C4-2B (cell line): ENCODE measurements at regions not wholly inside any gene's neighbourhood (a gene's known extent, or its start where the extent isn't known, plus 50 kb on each side); places are given as distances from the start of the nearest gene placed in this dataset.

Experiments
- H3K27ac ChIP-seq: fragments of 450-650 bp; 2 replicates; pipeline ENCODE4 v1.5.1; 2017
- ZFX ChIP-seq: fragments of 450-650 bp; IDR thresholded peaks from 2 replicates; pipeline ENCODE4 v1.6.1; 2017
- TF ChIP-seq, protein P1 (sequence below): fragments of 450-650 bp; conservative IDR thresholded peaks from 2 replicates; pipeline ENCODE4 v1.5.1; 2017; ENCODE audit warnings: mild to moderate bottlenecking

DNA sequence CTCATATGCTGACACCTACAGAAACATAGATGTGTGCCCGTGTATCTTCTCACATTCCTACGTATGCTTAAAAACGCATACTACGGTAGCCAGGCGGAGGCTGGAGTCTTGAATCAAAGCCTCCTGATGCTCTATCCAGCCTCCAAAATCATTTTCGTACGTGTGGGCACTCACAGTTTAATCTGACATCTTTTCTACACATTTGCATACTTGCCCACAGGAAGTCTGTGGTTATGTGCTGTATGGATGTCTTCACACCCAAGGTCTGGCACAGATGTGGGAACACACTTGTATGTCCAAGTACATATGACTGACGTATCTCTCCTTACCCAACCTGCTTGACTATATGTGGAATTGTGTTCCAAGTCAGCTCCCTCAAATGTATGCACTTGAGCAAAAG is 561.8 kb upstream of the CADM1 start:
- no peak for TF ChIP-seq ZFX
- TF ChIP-seq, protein P1, sequence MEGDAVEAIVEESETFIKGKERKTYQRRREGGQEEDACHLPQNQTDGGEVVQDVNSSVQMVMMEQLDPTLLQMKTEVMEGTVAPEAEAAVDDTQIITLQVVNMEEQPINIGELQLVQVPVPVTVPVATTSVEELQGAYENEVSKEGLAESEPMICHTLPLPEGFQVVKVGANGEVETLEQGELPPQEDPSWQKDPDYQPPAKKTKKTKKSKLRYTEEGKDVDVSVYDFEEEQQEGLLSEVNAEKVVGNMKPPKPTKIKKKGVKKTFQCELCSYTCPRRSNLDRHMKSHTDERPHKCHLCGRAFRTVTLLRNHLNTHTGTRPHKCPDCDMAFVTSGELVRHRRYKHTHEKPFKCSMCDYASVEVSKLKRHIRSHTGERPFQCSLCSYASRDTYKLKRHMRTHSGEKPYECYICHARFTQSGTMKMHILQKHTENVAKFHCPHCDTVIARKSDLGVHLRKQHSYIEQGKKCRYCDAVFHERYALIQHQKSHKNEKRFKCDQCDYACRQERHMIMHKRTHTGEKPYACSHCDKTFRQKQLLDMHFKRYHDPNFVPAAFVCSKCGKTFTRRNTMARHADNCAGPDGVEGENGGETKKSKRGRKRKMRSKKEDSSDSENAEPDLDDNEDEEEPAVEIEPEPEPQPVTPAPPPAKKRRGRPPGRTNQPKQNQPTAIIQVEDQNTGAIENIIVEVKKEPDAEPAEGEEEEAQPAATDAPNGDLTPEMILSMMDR: no peak
- H3K27ac ChIP-seq: no peak overlapping the region

DNA sequence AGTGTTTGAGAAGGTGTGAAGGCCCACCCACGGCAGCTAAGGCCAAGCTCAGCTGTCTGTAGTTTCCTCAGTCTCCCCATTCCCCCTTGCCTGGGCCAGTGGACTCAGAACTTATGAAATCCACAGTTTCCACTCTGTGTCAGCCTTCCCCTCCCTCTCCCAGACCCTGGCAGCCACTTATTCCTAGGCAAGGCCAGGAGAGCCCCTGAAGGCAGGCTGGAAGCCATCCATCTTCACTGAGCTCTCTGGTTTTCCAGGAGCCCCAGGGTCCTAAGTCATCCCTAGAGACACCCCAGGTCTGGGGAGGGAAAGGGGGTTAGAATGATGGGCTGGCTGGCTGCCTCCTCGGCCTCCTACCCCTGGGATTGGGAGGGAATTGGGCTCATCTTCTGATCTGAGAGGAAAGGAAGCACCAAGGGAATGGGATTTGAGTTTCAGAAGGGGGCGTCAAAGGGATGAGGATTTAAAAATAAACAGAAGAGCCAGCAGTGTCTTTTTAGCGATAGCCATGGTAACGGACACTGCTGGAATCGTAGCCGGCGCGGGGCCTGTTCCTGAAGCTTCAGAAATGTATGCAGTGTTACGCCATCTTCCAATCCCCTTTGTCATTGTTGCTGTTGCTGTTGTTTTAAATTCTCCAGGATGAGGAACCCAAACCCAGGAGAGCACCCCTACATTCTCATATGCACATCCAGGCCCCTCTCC is 561.1 kb upstream of the CADM1 start:
- TF ChIP-seq, protein P1: no peak
- no peak for TF ChIP-seq ZFX

DNA sequence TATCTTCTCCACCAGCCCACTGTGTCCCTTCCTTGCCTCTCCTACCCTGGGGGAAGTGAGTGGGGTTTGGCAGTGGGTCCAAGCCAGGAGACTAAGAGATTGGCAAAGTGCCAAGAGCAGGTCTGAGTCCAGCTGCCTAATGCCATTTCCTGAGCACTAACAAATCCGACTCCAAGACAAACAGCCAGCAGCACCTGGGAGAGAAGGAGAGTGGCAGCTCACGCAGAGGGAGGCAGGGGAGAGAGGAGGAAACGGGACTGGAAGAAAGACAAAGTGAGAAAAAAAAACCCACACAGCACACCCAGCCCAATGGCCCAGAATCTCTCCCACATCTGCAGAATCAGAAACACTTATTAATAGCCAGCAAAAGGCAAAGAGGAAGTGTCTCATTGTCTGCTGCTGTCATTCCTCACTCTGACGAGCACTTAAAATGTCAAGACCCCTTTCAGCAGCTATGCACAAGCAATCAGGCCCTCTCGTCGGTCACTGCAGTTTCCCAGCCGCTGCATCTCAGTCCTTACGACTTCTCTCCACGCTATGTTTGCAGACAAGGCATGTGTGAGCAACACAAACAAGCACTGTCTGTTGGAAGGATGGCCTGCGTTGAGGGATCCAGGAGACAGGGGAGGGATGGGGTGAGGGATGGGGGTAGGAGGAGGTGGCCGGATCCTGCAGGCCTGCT is 558.4 kb upstream of the CADM1 start:
- H3K27ac ChIP-seq: no peak overlapping the region
- TF ChIP-seq ZFX: no peak
- TF ChIP-seq, protein P1: no peak

More for the DNA sequence above, 561.1 kb upstream of the CADM1 start:
- H3K27ac ChIP-seq: no peak overlapping the region

DNA sequence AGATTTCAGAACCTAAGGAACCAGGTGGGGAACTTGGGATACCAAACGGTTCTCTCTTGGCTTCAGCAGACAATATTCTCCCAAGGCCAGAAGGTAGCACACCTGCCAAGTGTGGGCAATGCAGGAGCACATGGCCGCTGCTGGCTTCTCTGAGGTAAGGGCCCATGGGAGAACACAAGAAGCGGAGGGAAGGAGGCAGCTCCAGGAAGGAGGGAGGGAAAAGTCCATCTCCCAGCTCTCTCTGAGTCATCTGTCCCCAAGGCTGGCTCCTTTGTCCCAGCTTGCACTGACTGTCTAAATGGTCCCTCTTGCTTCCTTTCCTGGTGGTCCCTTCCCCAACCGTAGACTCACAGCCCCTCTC is 557.9 kb upstream of the CADM1 start:
- TF ChIP-seq, protein P1: no peak
- TF ChIP-seq ZFX: no peak
- H3K27ac ChIP-seq: no peak overlapping the region

DNA sequence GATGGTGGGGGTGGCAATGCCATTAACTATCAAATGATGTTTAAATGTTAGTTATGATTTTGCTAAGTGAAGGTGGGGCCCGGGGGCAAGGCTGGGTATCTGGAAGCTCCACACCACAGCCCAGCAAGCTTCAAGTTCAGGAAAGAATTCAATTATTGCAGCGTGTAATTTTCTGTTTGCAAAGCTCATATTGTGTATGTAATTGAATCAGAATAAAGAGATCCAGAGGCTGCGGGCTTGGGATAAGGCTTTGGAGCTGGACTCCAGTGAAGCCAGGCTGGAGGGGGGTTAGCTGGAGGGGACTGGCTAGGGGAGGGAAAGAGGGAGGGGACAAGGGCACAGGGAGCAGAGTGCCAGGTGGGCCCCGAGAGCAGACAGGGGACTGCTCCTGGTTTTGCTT is 557.1 kb upstream of the CADM1 start:
- H3K27ac ChIP-seq: no peak overlapping the region
- TF ChIP-seq, protein P1: no peak
- no peak for TF ChIP-seq ZFX

DNA sequence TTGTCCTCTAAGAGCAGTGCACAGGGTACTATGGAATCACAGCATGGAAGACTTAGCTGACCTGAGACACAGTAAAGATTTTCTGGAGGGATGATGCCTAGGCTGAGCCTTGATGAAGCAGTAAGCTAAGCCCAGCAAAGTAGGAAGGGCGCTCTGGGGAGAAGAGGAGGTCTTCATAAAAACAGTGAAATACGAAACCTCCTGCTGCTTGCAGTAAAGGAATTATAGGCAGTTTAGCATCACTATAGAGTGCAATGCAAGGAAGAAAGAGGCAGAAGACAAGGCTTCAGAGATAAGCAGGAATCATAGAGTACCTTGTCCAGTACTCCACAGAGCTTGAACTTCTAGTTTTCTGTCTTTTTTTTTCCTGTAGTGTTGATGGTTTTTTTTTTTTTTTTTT is 555.7 kb upstream of the CADM1 start:
- H3K27ac ChIP-seq: no peak overlapping the region
- TF ChIP-seq, protein P1: no peak
- no peak for TF ChIP-seq ZFX

DNA sequence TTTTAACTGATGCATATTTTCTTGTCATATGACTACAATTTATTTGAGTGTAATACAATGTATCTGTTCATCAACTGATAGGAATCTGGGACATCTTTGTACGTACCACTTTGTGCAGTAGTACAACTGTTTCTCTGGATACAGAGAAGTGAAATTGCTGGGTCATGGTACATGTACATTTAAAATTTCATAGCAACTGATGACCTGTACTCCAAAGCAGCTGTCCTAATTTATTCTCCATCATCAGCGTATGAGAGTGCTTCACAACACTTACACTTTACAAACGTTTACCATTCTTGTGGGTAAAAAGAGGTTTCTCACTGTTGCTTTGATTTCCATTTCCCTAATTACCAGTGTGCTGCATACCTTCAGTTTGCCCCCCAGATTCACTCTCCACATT is 552.8 kb upstream of the CADM1 start:
- H3K27ac ChIP-seq: no peak overlapping the region

More for the DNA sequence above, 552.8 kb upstream of the CADM1 start:
- TF ChIP-seq, protein P1: no peak
